ENCODE measurements at regions not wholly inside any gene's neighbourhood (a gene's known extent, or its start where the extent isn't known, plus 50 kb on each side); places are given as distances from the start of the nearest gene placed in this dataset.

DNA sequence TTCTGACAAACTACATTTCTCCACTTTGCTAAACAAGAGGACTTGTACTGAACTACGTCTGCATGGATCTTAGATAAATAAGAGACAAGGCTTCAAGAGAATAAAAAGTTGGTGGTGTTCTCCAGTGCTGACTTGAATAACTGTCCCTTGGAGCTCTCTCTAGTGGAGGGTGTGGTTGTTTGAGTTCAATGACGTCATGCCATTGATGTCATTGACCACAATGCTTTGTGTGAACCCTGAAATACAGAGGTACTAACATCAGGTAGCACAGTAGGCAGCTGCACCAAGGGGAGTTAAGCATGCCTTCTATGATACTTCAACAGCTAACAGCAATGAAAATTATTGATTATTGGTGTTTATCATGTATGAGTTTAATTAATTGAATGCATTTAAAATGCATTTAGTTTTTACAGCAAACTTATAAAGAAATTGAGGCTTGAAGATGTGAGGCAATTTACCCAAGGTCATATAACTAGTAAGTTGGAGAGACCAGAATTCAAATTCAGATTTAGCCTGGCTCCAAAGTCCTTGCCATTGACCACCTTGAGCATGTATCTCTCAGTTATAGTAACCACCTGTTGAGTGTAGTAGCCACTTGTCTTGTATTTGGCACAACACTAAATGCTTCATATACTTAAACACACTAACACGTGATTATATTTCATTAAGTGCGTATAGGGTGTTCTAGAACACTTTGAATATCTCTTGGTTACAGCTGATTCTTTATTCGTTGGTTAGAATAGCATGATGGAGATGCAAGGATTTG lies 126.0 kb upstream of the ANKRD28 start:
- Histone ChIP-seq H2BK120ac (ENCODE audit: low read depth, low read length, poor library complexity, severe bottlenecking) (no peak overlapping the region), H2BK5ac (ENCODE audit: insufficient read length, low read length) (no peak overlapping the region), H2AFZ (ENCODE audit: low read length) (no peak overlapping the region), H2BK12ac (ENCODE audit: insufficient read length, low read depth, low read length) (no peak overlapping the region), H2AK5ac (ENCODE audit: insufficient read length, low read length) (no peak overlapping the region), H3K4ac (ENCODE audit: low read depth, low read length) (no peak overlapping the region), H3K18ac (ENCODE audit: insufficient read length, low read depth, low read length) (no peak overlapping the region), H3K79me2 (ENCODE audit: insufficient read depth, low read length) (no peaks in the 10 kb centered on the region), H3K23ac (ENCODE audit: insufficient read length, low read depth, low read length) (no peak overlapping the region), H4K5ac (ENCODE audit: insufficient read length, low read depth, low read length) (no peak overlapping the region), H3K9ac (ENCODE audit: extremely low read depth, insufficient read length, low read length) (no peak overlapping the region), H4K20me1 (ENCODE audit: control insufficient read depth, insufficient read depth, insufficient read length) (no peaks in the 10 kb centered on the region), H3K27ac (ENCODE audit: insufficient read length, low read depth, low read length) (no peak overlapping the region), H3K79me1 (ENCODE audit: insufficient read depth, low read depth, low read length, poor library complexity, severe bottlenecking) (no peaks in the 10 kb centered on the region), H3K27me3 (ENCODE audit: insufficient read depth, low read length) (no peaks in the 10 kb centered on the region), H3K4me1 (ENCODE audit: insufficient read depth, low read length) (no peaks in the 10 kb centered on the region), H4K8ac (replicated peaks; ENCODE audit: insufficient read length, low read depth, low read length) (no peak overlapping the region), H3K4me2 (ENCODE audit: insufficient read depth, insufficient read length, low read length) (no peak overlapping the region), H3T11ph (ENCODE audit: low read length) (no peak overlapping the region), H3K9me3 (ENCODE audit: control insufficient read depth, low read depth, low read length) (no peaks in the 10 kb centered on the region), H3K23me2 (ENCODE audit: insufficient read length, low read depth, low read length, poor library complexity, severe bottlenecking) (no peaks in the 10 kb centered on the region), H3K14ac (ENCODE audit: insufficient read depth, low read length) (no peak overlapping the region), H2BK15ac (ENCODE audit: low read depth, low read length) (no peak overlapping the region), H2BK20ac (ENCODE audit: low read depth, low read length, poor library complexity, severe bottlenecking) (no peak overlapping the region), H4K91ac (ENCODE audit: insufficient read length, low read depth, low read length) (no peak overlapping the region), H3K56ac (ENCODE audit: insufficient read length, low read depth, low read length) (no peak overlapping the region)
- Mint-ChIP-seq H3K4me3 (no peak overlapping the region), H3K27ac (no peak overlapping the region), H3K27me3 (ENCODE audit: low read depth) (no peaks in the 10 kb centered on the region; the same call in 1 of the 2 replicates), H3K9me3 (no peaks in the 10 kb centered on the region), H3K4me1 (peaks cover 0 to 5% of the 10 kb centered on the region in 2 experiments; a peak in 1 of 4 replicates), H3K36me3 (ENCODE audit: insufficient read depth in 1 of 3, low read depth in 3 of 3) (no peaks in the 10 kb centered on the region; a peak in 1 of 7 replicates)
- WGBS (ENCODE audit: extremely low coverage, insufficient read length, low lambda C conversion rate) = no CpG with 5 or more reads among the region's 5 CpGs
- DNase-seq = no peak
- TF ChIP-seq, protein P1, sequence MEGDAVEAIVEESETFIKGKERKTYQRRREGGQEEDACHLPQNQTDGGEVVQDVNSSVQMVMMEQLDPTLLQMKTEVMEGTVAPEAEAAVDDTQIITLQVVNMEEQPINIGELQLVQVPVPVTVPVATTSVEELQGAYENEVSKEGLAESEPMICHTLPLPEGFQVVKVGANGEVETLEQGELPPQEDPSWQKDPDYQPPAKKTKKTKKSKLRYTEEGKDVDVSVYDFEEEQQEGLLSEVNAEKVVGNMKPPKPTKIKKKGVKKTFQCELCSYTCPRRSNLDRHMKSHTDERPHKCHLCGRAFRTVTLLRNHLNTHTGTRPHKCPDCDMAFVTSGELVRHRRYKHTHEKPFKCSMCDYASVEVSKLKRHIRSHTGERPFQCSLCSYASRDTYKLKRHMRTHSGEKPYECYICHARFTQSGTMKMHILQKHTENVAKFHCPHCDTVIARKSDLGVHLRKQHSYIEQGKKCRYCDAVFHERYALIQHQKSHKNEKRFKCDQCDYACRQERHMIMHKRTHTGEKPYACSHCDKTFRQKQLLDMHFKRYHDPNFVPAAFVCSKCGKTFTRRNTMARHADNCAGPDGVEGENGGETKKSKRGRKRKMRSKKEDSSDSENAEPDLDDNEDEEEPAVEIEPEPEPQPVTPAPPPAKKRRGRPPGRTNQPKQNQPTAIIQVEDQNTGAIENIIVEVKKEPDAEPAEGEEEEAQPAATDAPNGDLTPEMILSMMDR (conservative IDR thresholded peaks at IDR 0.05) = no peak
